Sigmoid colon (tissue), 6 donors: ENCODE measurements at regions not wholly inside any gene's neighbourhood (a gene's known extent, or its start where the extent isn't known, plus 50 kb on each side); places are given as distances from the start of the nearest gene placed in this dataset.

Source experiments
- DNase-seq: peaks from one replicate; pipeline ENCODE4 v3.0.0-alpha.2; 2019
- H3K27ac ChIP-seq, 4 donors: fragments of 200-600 bp; sonication (generic); one replicate each; pipeline ENCODE4 v1.5.1; 2016 to 2019; ENCODE audit warnings: mild to moderate bottlenecking in 1 of 4
- H3K27me3 ChIP-seq, 3 donors: fragments of 200-600 bp; sonication (generic); one replicate each; pipeline ENCODE4 v1.5.1; 2019; ENCODE audit warnings: mild to moderate bottlenecking in 1 of 3
- H3K36me3 ChIP-seq, 4 donors: fragments of 200-600 bp; sonication (generic); one replicate each; pipeline ENCODE4 v1.5.1; 2016 to 2019
- H3K4me1 ChIP-seq, 4 donors: fragments of 200-600 bp; sonication (generic); one replicate each; pipeline ENCODE4 v1.5.1; 2017 to 2019
- H3K4me3 ChIP-seq, 4 donors: fragments of 200-600 bp; sonication (generic); one replicate each; pipeline ENCODE4 v1.5.1; 2017 to 2019; ENCODE audit warnings: mild to moderate bottlenecking in 2 of 4, moderate library complexity in 1 of 4
- H3K9me3 ChIP-seq, 4 donors: fragments of 200-600 bp in 3 of 4; sonication (generic) in 3 of 4; one replicate each; pipeline versions ENCODE4 v1.5.1 to v1.6.1; 2013 to 2019
- CTCF ChIP-seq, 4 experiments: fragments of 450-650 bp in 3 of 4; fragments of 200-600 bp in 1 of 4; IDR thresholded peaks; one replicate each; pipeline ENCODE4 v1.5.1; 2016 to 2019; ENCODE audit warnings: antibody characterized with exemption in 4 of 4, mild to moderate bottlenecking in 3 of 4, moderate library complexity in 2 of 4
- EP300 ChIP-seq, 4 donors: sonication (generic); formaldehyde crosslinking; IDR thresholded peaks; one replicate each; pipeline ENCODE4 v1.6.1; 2017; ENCODE audit warnings: antibody characterized with exemption in 4 of 4
- POLR2A ChIP-seq, 2 donors: fragments of 450-650 bp; IDR thresholded peaks; one replicate each; pipeline ENCODE4 v1.6.1; 2016; ENCODE audit warnings: antibody characterized with exemption in 2 of 2, mild to moderate bottlenecking in 2 of 2, moderate library complexity in 2 of 2
- POLR2AphosphoS5 ChIP-seq, 4 donors: sonication (generic); formaldehyde crosslinking; IDR thresholded peaks; one replicate each; pipeline ENCODE4 v1.6.1; 2017; ENCODE audit warnings: antibody characterized with exemption in 4 of 4
- WGBS, 2 donors: extraction: QIAGEN DNeasy Blood & Tissue Kit; methylation state at CpG; one replicate each; pipeline ENCODE4 v1.1.7; 2013; 5-methylcytosine and 5-hydroxymethylcytosine counted together
- intact Hi-C: fragments of 100-400 bp; cut with DNase I; formaldehyde crosslinking; loops from one replicate; pipeline ENCODE4 v1.15.1; 2023
- donor health status: healthy with polysubstance abuse.
- donor health status: healthy.

GRCh38 chr12:116674643-116675183, 63.2 kb downstream of the SPRING1 start:
- WGBS, 2 donors = 84 to 85% methylated on average over 5 of the region's 5 CpGs
- H3K9me3 ChIP-seq = no peaks in the 10 kb centered on the region

GRCh38 chr12:116673681-116674111, 64.2 kb downstream of the SPRING1 start:
- no peaks in the 10 kb centered on the region for H3K36me3 ChIP-seq
- H3K9me3 ChIP-seq = no peaks in the 10 kb centered on the region
- no peaks in the 10 kb centered on the region for H3K27me3 ChIP-seq
- 16 to 55% methylated on average over 8 of the region's 8 CpGs for WGBS, 2 donors
- H3K27ac ChIP-seq = no peak overlapping the region
- no peak for DNase-seq
- TF ChIP-seq CTCF (IDR thresholded peaks at IDR 0.05) = no peak
- TF ChIP-seq POLR2A (IDR thresholded peaks at IDR 0.05) = no peak
- intact Hi-C loops = no loop called here
- no peak overlapping the region for H3K4me3 ChIP-seq
- H3K4me1 ChIP-seq = peaks cover 0 to 8% (median 0%) of the 10 kb centered on the region in 4 donors

More at GRCh38 chr12:116674643-116675183, 63.2 kb downstream of the SPRING1 start:
- H3K4me3 ChIP-seq = no peak overlapping the region
- peaks cover 0 to 8% (median 0%) of the 10 kb centered on the region in 4 donors for H3K4me1 ChIP-seq
- TF ChIP-seq CTCF (IDR thresholded peaks at IDR 0.05) = no peak
- no peak for TF ChIP-seq POLR2AphosphoS5 (IDR thresholded peaks at IDR 0.05)
- no peak for TF ChIP-seq POLR2A (IDR thresholded peaks at IDR 0.05)
- no peak for TF ChIP-seq EP300 (IDR thresholded peaks at IDR 0.05)
- no peak for DNase-seq
- H3K27ac ChIP-seq = no peak overlapping the region
- no peaks in the 10 kb centered on the region for H3K36me3 ChIP-seq
- intact Hi-C loops = no loop called here
- H3K27me3 ChIP-seq = no peaks in the 10 kb centered on the region

GRCh38 chr12:116672842-116673516, 64.9 kb downstream of the SPRING1 start:
- WGBS, 2 donors = 38 to 69% methylated on average over 6 of the region's 6 CpGs
- TF ChIP-seq POLR2A (IDR thresholded peaks at IDR 0.05) = no peak
- no peak for TF ChIP-seq POLR2AphosphoS5 (IDR thresholded peaks at IDR 0.05)
- no peak for TF ChIP-seq CTCF (IDR thresholded peaks at IDR 0.05)
- no peak for TF ChIP-seq EP300 (IDR thresholded peaks at IDR 0.05)
- no peak for DNase-seq
- Histone ChIP-seq H3K9me3 (no peaks in the 10 kb centered on the region), H3K27ac (no peak overlapping the region), H3K27me3 (no peaks in the 10 kb centered on the region), H3K4me1 (peaks cover 0 to 8% (median 0%) of the 10 kb centered on the region in 4 donors), H3K4me3 (no peak overlapping the region), H3K36me3 (no peaks in the 10 kb centered on the region)
- intact Hi-C loops = no loop called here

GRCh38 chr12:116672010-116672409, 65.9 kb downstream of the SPRING1 start:
- H3K27me3 ChIP-seq = no peaks in the 10 kb centered on the region
- H3K4me1 ChIP-seq = peaks cover 0 to 4% (median 0%) of the 10 kb centered on the region in 4 donors
- no peak for TF ChIP-seq EP300 (IDR thresholded peaks at IDR 0.05)
- no peak for TF ChIP-seq CTCF (IDR thresholded peaks at IDR 0.05)
- no peak for TF ChIP-seq POLR2AphosphoS5 (IDR thresholded peaks at IDR 0.05)
- TF ChIP-seq POLR2A (IDR thresholded peaks at IDR 0.05) = no peak
- no peak for DNase-seq
- no peaks in the 10 kb centered on the region for H3K36me3 ChIP-seq
- no peaks in the 10 kb centered on the region for H3K9me3 ChIP-seq
- no peak overlapping the region for H3K4me3 ChIP-seq
- 91 to 95% methylated on average over 7 of the region's 7 CpGs for WGBS, 2 donors
- H3K27ac ChIP-seq = no peak overlapping the region
- intact Hi-C loops = no loop called here

GRCh38 chr12:116670859-116671258, 67.0 kb downstream of the SPRING1 start:
- intact Hi-C loops = no loop called here
- Histone ChIP-seq H3K4me3 (no peak overlapping the region), H3K27ac (no peak overlapping the region), H3K36me3 (no peaks in the 10 kb centered on the region), H3K27me3 (no peaks in the 10 kb centered on the region), H3K4me1 (no peaks in the 10 kb centered on the region), H3K9me3 (no peaks in the 10 kb centered on the region)
- TF ChIP-seq POLR2AphosphoS5 (IDR thresholded peaks at IDR 0.05) = no peak
- no peak for TF ChIP-seq POLR2A (IDR thresholded peaks at IDR 0.05)
- TF ChIP-seq CTCF (IDR thresholded peaks at IDR 0.05) = no peak
- TF ChIP-seq EP300 (IDR thresholded peaks at IDR 0.05) = no peak
- no peak for DNase-seq
